GM19468 (cell line): ENCODE measurements at regions not wholly inside any gene's neighbourhood (a gene's known extent, or its start where the extent isn't known, plus 50 kb on each side); places are given as distances from the start of the nearest gene placed in this dataset.

Experiments
- ATAC-seq: cut with Tn5 transposase; IDR thresholded peaks from one replicate; pipeline ENCODE4 v1.9.1; 2021; ENCODE audit warnings: mild to moderate bottlenecking, moderate library complexity, moderate number of reproducible peaks; ENCODE audit not compliant: unreplicated experiment; ENCODE audit errors: extremely low read depth

DNA sequence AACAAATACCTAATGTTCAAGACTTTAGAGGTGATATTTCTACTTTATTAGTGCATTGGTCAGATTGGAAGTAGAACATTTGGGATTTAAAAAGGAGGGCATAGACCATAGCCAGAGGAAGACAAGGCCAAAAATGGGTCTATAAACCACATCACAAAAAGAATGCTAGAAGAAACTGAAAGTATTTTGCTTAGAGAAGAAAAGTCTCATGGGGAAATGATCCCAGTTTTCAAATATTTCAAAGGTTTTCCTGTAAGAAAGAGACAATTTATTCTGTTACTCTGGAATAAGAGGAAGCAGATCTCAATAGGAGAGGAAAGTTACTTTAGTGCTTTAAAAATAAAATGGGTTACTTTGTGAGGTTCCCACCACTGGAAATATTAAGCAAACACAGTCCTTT is 341.4 kb downstream of the TNS1 start:
- no peak for ATAC-seq

GRCh38 chr2:217660423-217660822 is 342.4 kb downstream of the TNS1 start:
- no peak for ATAC-seq

DNA sequence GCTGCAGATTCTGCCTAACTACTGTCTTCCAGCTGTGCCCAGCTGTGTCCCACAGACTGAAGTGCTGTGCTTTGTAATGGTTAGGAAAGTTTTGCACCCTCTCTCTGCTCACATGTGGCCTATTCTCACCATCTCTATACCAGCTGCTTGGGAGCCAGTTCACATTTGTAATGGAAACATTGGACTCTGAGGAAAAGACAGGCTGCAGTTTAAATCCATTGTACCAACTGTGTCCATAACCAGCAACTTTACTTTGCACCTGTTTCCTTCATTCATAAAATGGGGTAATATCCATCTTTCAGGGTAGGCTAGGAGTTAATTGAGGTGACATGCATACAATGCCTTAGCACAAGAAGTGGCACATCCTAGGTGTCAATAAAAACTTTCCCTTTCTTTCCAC is 344.0 kb downstream of the TNS1 start:
- ATAC-seq: no peak

DNA sequence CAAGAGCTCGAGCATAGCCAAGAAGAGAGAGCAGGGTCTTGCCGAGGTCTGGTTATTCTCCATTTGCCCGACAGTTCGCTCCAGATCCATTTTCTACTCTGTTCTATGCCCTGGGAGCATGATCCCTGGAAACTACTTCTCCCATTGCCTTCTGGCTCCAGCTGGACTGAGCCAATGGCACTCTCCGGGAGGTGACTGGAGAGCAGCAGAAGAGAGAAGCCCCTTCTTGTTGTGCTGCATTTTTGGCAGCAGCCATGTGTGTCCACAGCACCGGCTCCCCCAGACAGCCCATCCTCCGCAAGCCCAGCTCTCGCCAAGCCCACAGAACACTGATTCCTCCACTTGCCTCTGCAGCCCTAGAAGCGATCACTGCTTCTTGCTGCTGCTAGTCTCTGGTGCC is 345.5 kb downstream of the TNS1 start:
- ATAC-seq: no peak

- ATAC-seq: no peak
Measured at GRCh38 chr2:217656316-217656715, 346.5 kb downstream of the TNS1 start.

- no peak for ATAC-seq
Measured at GRCh38 chr2:217655651-217656050, 347.1 kb downstream of the TNS1 start.

DNA sequence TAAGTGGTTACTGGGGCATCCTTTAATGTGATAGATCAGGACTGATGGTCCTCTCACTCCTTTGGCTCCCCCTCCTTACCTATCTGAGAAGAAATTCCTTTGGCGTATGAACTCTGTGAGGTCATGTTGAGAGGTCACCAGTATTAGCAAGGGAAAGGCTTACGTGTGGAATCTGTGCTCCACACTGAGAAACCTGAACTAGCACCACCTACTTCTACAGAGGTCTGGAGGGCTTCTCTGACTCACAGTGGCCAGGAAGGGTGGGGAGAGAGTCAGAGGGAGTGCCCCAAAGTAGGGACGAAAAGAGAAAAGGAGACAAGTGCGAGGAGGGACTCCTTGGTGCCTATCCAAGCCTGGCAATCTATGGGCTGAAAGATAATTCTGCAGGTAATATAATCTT is 348.6 kb downstream of the TNS1 start:
- ATAC-seq: no peak

DNA sequence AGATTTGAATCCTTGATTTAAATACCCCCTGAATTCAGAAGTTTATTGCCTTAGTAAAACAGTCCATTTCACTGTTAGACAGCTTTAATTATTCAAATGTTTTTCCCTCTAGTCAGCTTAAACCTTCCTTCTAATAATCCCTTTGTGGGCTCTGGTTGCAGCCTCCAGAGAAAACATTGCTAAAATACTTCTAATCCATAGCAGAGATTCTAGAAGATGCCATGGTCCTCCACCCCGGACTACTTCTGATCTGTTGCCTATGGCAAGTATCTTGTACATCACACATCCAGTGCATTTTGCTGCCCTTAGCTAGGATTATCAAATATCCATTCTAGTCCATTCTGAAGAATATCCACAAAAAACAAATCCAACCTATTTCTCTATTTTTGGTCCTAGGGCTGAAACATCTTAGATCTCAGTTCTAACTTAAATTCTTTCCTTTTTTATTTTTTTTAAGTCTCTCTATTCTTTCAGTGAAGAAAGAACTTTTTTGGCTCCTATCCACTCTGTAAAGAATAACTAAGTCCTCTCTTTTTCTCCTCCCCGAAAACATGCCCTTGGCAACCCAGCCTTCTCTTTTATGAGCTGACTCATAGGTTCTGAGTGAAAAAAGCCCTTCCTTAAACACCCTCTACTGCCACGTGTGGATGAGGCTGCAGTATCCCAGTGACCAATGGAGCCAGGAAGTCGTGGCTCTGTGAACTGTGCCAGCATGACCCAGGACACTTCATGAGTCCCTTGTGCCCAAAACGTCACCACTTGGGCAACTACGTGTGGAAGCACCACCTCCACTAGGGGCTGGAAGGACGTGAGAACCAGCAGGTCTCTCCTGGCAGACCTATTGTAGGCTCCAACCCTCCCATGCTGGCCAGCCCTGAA is 349.8 kb downstream of the TNS1 start:
- no peak for ATAC-seq

- no peak for ATAC-seq
Measured at GRCh38 chr2:217650716-217651360, 352.0 kb downstream of the TNS1 start.

DNA sequence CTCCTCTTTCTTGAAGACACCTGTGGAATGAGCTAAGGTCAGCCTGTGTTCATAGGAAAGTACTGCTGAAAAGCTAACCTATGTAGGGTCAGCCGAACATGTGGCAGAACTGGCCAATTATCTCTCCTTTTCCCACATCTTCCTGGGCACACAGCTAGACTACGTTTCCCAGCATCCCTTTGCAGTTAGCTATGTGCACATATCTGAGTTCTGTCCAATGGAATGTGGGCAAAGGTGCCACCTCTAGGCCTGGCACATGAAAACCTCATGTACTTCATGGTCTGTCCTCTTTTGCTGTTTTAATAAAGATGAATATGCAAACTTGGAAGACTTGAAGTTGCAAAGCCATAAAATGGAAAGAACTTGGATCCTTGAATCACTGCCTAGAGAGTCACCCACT is 352.6 kb downstream of the TNS1 start:
- no peak for ATAC-seq

- ATAC-seq: no peak
Measured at GRCh38 chr2:217647925-217648324, 354.9 kb downstream of the TNS1 start.

- ATAC-seq: no peak
Measured at GRCh38 chr2:217647226-217647625, 355.6 kb downstream of the TNS1 start.

- ATAC-seq: no peak
Measured at GRCh38 chr2:217645896-217646295, 356.9 kb downstream of the TNS1 start.

- no peak for ATAC-seq
Measured at GRCh38 chr2:217643789-217644301, 358.9 kb downstream of the TNS1 start.

DNA sequence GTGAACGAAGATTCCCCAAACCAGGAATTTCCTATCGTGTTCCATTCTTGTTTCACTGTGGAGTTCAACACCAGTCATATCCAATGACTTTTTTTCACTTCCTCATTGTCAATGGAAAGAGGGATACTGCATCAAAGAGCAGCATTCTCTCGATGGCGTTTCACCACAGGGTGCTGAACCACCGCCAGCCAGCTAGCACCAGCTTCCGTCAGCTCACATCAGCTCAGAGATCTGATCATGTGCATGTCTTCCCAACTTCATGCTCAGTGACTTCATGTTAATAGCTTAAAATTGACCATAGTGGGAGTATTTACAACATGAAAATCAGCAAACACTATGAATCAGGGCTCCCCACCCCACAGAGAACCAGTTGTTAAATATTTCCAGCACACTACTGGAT is 359.9 kb downstream of the TNS1 start:
- ATAC-seq: no peak

DNA sequence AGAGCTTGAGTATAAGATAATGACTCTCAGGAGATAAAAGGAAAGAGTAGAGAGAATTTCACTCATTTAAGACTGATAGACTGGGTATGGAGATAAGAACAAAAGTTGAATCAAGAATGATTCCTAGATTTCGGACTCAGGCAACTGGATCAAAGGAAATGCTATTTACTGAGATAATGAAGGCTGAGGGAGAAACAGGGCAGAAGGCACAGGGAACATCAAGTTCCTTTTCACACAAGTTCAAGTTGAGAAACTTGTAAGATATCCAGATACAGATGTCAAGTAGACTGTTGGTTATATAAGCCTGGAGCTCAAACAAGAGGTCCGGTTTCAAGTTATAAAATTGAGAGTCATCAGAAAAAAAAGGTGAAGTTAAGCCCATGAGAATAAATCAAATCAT is 360.8 kb downstream of the TNS1 start:
- no peak for ATAC-seq

GRCh38 chr2:217639481-217639880 is 363.3 kb downstream of the TNS1 start:
- no peak for ATAC-seq

GRCh38 chr2:217638533-217638932 is 364.3 kb downstream of the TNS1 start:
- ATAC-seq: no peak

- no peak for ATAC-seq
Measured at GRCh38 chr2:217638031-217638430, 364.8 kb downstream of the TNS1 start.

DNA sequence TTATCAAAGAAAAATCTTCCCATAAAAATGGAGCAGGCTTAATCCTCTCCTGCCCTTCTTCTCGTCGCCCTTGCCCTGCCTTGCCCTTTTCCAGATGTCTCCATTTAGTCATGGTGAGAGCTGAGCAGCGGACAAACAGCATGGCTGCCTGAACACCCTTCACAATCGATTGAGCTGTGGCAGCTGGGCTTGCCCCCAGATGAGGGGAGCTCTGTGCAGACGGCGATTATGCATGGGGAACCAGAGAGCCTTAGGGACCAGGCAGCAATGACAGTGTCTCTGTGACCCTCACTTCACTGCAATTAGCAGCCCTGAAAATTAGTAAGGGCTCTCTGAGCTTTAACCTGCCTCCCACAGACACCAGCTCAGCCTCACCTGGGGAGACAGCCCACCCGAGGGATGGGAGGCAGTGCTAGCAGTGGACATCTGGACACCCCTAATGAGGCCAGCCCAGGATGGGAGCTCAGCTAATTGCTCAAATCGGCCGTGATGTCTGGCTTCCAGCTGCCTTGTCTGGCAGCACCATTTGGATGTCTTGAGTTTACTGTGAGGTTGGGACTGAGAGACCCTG is 365.7 kb downstream of the TNS1 start:
- no peak for ATAC-seq

- ATAC-seq: no peak
Measured at GRCh38 chr2:217636578-217636977, 366.2 kb downstream of the TNS1 start.
